ENCODE measurements at regions not wholly inside any gene's neighbourhood (a gene's known extent, or its start where the extent isn't known, plus 50 kb on each side); places are given as distances from the start of the nearest gene placed in this dataset.

GRCh38 chr3:107117922-107118536, 259.2 kb upstream of the CCDC54 start:
- Histone ChIP-seq H3K4me2 (ENCODE audit: low read length) (peak overlapping the region; percentile 34), H3K27me3 (ENCODE audit: control insufficient read depth, insufficient read depth, low read length) (no peaks in the 10 kb centered on the region), H3K4me1 (ENCODE audit: control insufficient read depth, insufficient read depth, low read length) (peaks cover 11% of the 10 kb centered on the region), H3K9me3 (replicated peaks; ENCODE audit: low read length) (no peaks in the 10 kb centered on the region), H3K36me3 (ENCODE audit: insufficient read depth, low read length) (no peaks in the 10 kb centered on the region), H3K9ac (ENCODE audit: low read depth, low read length) (peak overlapping the region; percentile 75), H3K4me3 (ENCODE audit: low read length) (no peak overlapping the region)

GRCh38 chr3:107124885-107125284, 252.4 kb upstream of the CCDC54 start:
- Histone ChIP-seq H3K36me3 (ENCODE audit: insufficient read depth, low read length) (no peaks in the 10 kb centered on the region), H3K4me1 (ENCODE audit: control insufficient read depth, insufficient read depth, low read length) (no peaks in the 10 kb centered on the region), H3K27me3 (ENCODE audit: control insufficient read depth, insufficient read depth, low read length) (no peaks in the 10 kb centered on the region), H3K4me2 (ENCODE audit: low read length) (no peak overlapping the region), H3K9ac (ENCODE audit: low read depth, low read length) (no peak overlapping the region), H3K9me3 (replicated peaks; ENCODE audit: low read length) (no peaks in the 10 kb centered on the region), H3K4me3 (ENCODE audit: low read length) (no peak overlapping the region)

- H3K27me3 ChIP-seq (ENCODE audit: control insufficient read depth, insufficient read depth, low read length), result no peaks in the 10 kb centered on the region
- H3K4me2 ChIP-seq (ENCODE audit: low read length), result no peak overlapping the region
- no peaks in the 10 kb centered on the region for H3K36me3 ChIP-seq (ENCODE audit: insufficient read depth, low read length)
- no peaks in the 10 kb centered on the region for H3K9me3 ChIP-seq (replicated peaks; ENCODE audit: low read length)
- H3K4me1 ChIP-seq (ENCODE audit: control insufficient read depth, insufficient read depth, low read length), result no peaks in the 10 kb centered on the region
- H3K9ac ChIP-seq (ENCODE audit: low read depth, low read length), result no peak overlapping the region
- H3K4me3 ChIP-seq (ENCODE audit: low read length), result no peak overlapping the region
Observed at GRCh38 chr3:107128946-107129345, 248.3 kb upstream of the CCDC54 start.

DNA sequence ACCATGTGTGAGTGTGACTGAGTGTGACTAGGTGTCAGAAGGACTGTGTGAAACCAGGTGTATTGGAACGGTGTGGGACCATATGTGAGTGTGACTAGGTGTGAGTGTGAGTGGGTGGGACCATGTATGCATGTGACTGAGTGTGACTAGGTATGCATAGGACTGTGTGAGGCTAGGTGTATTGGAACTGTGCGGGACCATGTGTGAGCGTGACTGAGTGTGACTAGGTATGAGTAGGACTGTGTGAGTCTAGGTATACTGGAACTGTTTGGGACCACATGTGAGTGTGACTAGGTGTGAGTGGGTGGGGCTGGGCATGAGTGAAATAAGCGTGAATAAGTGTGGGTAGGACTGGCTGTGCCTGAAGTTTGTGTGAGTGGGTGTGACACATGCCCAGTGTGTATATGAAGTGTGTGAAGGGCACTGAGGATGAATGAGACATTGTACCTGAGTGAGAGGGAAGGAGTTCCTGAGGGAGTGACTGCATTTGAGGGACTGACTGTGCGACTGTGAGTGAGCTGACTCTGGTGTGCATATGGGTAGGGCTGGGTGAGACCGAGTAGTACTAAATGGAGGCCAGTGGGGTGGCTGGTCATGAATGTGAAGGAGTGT, 247.0 kb upstream of the CCDC54 start:
- no peak overlapping the region for H3K4me3 ChIP-seq (ENCODE audit: low read length)
- H3K36me3 ChIP-seq (ENCODE audit: insufficient read depth, low read length), result no peaks in the 10 kb centered on the region
- no peaks in the 10 kb centered on the region for H3K9me3 ChIP-seq (replicated peaks; ENCODE audit: low read length)

GRCh38 chr3:107132674-107133073, 244.6 kb upstream of the CCDC54 start:
- no peak overlapping the region for H3K4me2 ChIP-seq (ENCODE audit: low read length)
- H3K4me1 ChIP-seq (ENCODE audit: control insufficient read depth, insufficient read depth, low read length), result no peaks in the 10 kb centered on the region
- H3K9ac ChIP-seq (ENCODE audit: low read depth, low read length), result no peak overlapping the region
- no peak overlapping the region for H3K4me3 ChIP-seq (ENCODE audit: low read length)
- H3K9me3 ChIP-seq (replicated peaks; ENCODE audit: low read length), result no peaks in the 10 kb centered on the region
- no peaks in the 10 kb centered on the region for H3K27me3 ChIP-seq (ENCODE audit: control insufficient read depth, insufficient read depth, low read length)
- no peaks in the 10 kb centered on the region for H3K36me3 ChIP-seq (ENCODE audit: insufficient read depth, low read length)

More for the DNA sequence above, 247.0 kb upstream of the CCDC54 start:
- Histone ChIP-seq H3K4me2 (ENCODE audit: low read length) (no peak overlapping the region), H3K27me3 (ENCODE audit: control insufficient read depth, insufficient read depth, low read length) (no peaks in the 10 kb centered on the region), H3K4me1 (ENCODE audit: control insufficient read depth, insufficient read depth, low read length) (no peaks in the 10 kb centered on the region), H3K9ac (ENCODE audit: low read depth, low read length) (no peak overlapping the region)

DNA sequence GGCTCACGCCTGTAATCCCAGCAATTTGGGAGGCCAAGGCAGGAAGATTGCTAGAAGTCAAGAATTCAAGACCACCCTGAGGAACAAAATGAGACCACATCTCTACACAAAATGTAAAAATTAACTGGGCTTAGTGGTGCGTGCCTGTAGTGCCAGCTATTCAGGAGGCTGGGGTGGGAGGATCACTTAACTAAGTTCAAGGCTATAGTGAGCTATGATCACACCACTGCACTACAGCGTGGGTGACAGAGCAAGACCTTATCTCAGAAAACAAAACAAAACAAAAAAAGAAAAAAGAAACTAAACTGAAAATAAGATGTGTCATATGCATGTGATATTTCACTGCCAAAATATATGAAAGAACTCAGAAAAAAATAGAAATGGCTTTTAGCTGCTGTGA, 243.3 kb upstream of the CCDC54 start:
- Histone ChIP-seq H3K36me3 (ENCODE audit: insufficient read depth, low read length) (no peaks in the 10 kb centered on the region), H3K4me2 (ENCODE audit: low read length) (no peak overlapping the region), H3K4me3 (ENCODE audit: low read length) (no peak overlapping the region), H3K9me3 (replicated peaks; ENCODE audit: low read length) (no peaks in the 10 kb centered on the region), H3K9ac (ENCODE audit: low read depth, low read length) (no peak overlapping the region), H3K4me1 (ENCODE audit: control insufficient read depth, insufficient read depth, low read length) (no peaks in the 10 kb centered on the region), H3K27me3 (ENCODE audit: control insufficient read depth, insufficient read depth, low read length) (no peaks in the 10 kb centered on the region)

- Histone ChIP-seq H3K4me3 (ENCODE audit: low read length) (no peak overlapping the region), H3K9me3 (replicated peaks; ENCODE audit: low read length) (no peaks in the 10 kb centered on the region), H3K9ac (ENCODE audit: low read depth, low read length) (no peak overlapping the region), H3K4me2 (ENCODE audit: low read length) (no peak overlapping the region), H3K36me3 (ENCODE audit: insufficient read depth, low read length) (no peaks in the 10 kb centered on the region), H3K27me3 (ENCODE audit: control insufficient read depth, insufficient read depth, low read length) (no peaks in the 10 kb centered on the region), H3K4me1 (ENCODE audit: control insufficient read depth, insufficient read depth, low read length) (no peaks in the 10 kb centered on the region)
Observed at GRCh38 chr3:107142171-107142570, 235.1 kb upstream of the CCDC54 start.

GRCh38 chr3:107142786-107143575, 234.3 kb upstream of the CCDC54 start:
- Histone ChIP-seq H3K27me3 (ENCODE audit: control insufficient read depth, insufficient read depth, low read length) (no peaks in the 10 kb centered on the region), H3K4me2 (ENCODE audit: low read length) (no peak overlapping the region), H3K36me3 (ENCODE audit: insufficient read depth, low read length) (no peaks in the 10 kb centered on the region), H3K9ac (ENCODE audit: low read depth, low read length) (no peak overlapping the region), H3K4me1 (ENCODE audit: control insufficient read depth, insufficient read depth, low read length) (no peaks in the 10 kb centered on the region), H3K9me3 (replicated peaks; ENCODE audit: low read length) (no peaks in the 10 kb centered on the region), H3K4me3 (ENCODE audit: low read length) (no peak overlapping the region)

DNA sequence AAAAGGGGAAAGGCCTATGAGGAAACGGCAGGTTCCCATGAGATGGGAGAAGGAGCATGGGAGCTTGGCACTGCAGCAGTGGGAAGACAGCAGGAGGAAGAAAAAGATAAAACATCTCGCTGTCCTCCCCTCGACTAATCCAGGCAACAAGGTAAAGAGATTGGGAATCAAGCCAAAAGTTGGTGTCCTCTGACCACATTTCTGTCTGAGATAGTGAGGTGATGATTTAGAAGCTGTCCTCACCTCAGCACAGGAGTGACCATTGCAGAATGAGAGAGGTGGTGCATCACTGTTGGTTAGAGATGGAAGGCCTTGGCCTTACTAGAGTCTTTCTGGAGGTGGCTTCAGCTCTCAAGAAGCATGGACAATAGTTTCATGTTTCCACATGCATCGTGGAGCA, 226.6 kb upstream of the CCDC54 start:
- Histone ChIP-seq H3K4me1 (ENCODE audit: control insufficient read depth, insufficient read depth, low read length) (no peaks in the 10 kb centered on the region), H3K4me3 (ENCODE audit: low read length) (no peak overlapping the region), H3K9ac (ENCODE audit: low read depth, low read length) (no peak overlapping the region), H3K27me3 (ENCODE audit: control insufficient read depth, insufficient read depth, low read length) (no peaks in the 10 kb centered on the region), H3K9me3 (replicated peaks; ENCODE audit: low read length) (no peaks in the 10 kb centered on the region), H3K4me2 (ENCODE audit: low read length) (no peak overlapping the region), H3K36me3 (ENCODE audit: insufficient read depth, low read length) (no peaks in the 10 kb centered on the region)

DNA sequence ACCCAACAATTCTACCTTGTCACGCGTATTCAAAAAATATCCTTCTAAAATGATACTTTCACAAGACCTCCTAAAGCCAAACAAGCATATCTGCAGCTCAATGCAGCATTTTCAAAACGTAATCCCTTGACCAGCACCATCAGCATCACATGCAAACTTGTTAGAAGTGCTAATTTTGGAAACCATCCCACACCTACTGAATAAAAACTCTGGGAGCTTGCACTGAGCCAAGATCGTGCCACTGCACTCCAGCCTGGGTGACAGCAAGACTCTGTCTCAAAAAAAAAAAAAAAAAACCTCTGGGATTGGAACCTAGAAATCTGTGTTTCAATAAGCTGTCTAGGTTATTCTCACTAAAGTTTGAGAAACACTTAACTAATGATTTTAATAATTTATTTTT, 223.3 kb upstream of the CCDC54 start:
- Histone ChIP-seq H3K9me3 (replicated peaks; ENCODE audit: low read length) (no peaks in the 10 kb centered on the region), H3K4me2 (ENCODE audit: low read length) (no peak overlapping the region), H3K4me3 (ENCODE audit: low read length) (no peak overlapping the region), H3K36me3 (ENCODE audit: insufficient read depth, low read length) (no peaks in the 10 kb centered on the region), H3K4me1 (ENCODE audit: control insufficient read depth, insufficient read depth, low read length) (no peaks in the 10 kb centered on the region), H3K27me3 (ENCODE audit: control insufficient read depth, insufficient read depth, low read length) (no peaks in the 10 kb centered on the region), H3K9ac (ENCODE audit: low read depth, low read length) (no peak overlapping the region)

DNA sequence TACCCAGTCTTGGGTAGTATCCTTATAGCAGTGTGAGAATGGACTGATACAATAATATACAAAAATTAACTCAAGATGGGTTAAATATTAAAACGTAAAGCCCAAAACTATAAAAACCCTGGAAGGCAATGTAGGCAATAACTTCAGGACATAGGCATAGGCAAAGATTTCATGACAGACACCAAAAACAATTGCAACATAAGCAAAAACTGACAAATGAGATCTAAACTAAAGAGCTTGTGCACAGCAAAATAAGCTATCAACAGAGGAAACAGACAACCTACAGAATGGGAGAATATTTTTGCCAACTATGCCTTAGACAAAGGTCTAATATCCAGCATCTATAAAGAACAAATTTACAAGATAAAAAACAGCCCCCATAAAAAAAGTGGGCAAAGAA, 204.8 kb upstream of the CCDC54 start:
- Histone ChIP-seq H3K4me1 (ENCODE audit: control insufficient read depth, insufficient read depth, low read length) (no peaks in the 10 kb centered on the region), H3K9me3 (replicated peaks; ENCODE audit: low read length) (peaks cover 2% of the 10 kb centered on the region), H3K9ac (ENCODE audit: low read depth, low read length) (no peak overlapping the region), H3K4me3 (ENCODE audit: low read length) (no peak overlapping the region), H3K4me2 (ENCODE audit: low read length) (no peak overlapping the region), H3K27me3 (ENCODE audit: control insufficient read depth, insufficient read depth, low read length) (no peaks in the 10 kb centered on the region), H3K36me3 (ENCODE audit: insufficient read depth, low read length) (no peaks in the 10 kb centered on the region)

All from skeletal muscle satellite cell (primary cell).